Liver (tissue), 8 donors: ENCODE measurements at regions not wholly inside any gene's neighbourhood (a gene's known extent, or its start where the extent isn't known, plus 50 kb on each side); places are given as distances from the start of the nearest gene placed in this dataset.
"Not testable (repeated sequence)": the region's sequence is repeated elsewhere in the genome, so short reads cannot be mapped to it uniquely, and the experiment has no call there.

ENCODE experiments used
- DNase-seq: peaks from one replicate; pipeline ENCODE4 v3.0.0-alpha.2; 2017; ENCODE audit warnings: low spot score
- H3K27ac ChIP-seq, 2 donors: one replicate each; pipeline ENCODE4 v1.7.0; 2013; ENCODE audit warnings: inconsistent platforms in 2 of 2, low read length in 2 of 2, control low read depth in 1 of 2, low read depth in 1 of 2, mild to moderate bottlenecking in 1 of 2
- H3K27me3 ChIP-seq, 4 donors: one replicate each; pipeline versions ENCODE4 v1.6.1 to v1.7.0; 2013; ENCODE audit warnings: low read length in 3 of 4, inconsistent platforms in 1 of 4, mild to moderate bottlenecking in 1 of 4, moderate library complexity in 1 of 4; ENCODE audit not compliant: control insufficient read depth in 4 of 4, insufficient read depth in 4 of 4
- H3K36me3 ChIP-seq, 4 donors: one replicate each; pipeline versions ENCODE4 v1.6.1 to v1.7.0; 2013; ENCODE audit warnings: low read length in 3 of 4, mild to moderate bottlenecking in 3 of 4, low read depth in 1 of 4, moderate library complexity in 1 of 4; ENCODE audit not compliant: control insufficient read depth in 4 of 4, insufficient read depth in 3 of 4
- H3K4me1 ChIP-seq, 4 donors: one replicate each; pipeline versions ENCODE4 v1.6.1 to v1.7.0; 2013; ENCODE audit warnings: low read length in 3 of 4, mild to moderate bottlenecking in 3 of 4, moderate library complexity in 1 of 4; ENCODE audit not compliant: control insufficient read depth in 4 of 4, insufficient read depth in 4 of 4
- H3K4me3 ChIP-seq, 3 donors: one replicate each; pipeline versions ENCODE4 v1.6.1 to v1.7.0; 2013; ENCODE audit warnings: low read length in 3 of 3, control low read depth in 1 of 3, low read depth in 1 of 3, mild to moderate bottlenecking in 1 of 3
- H3K9ac ChIP-seq, 2 donors: one replicate each; pipeline ENCODE4 v1.7.0; 2013; ENCODE audit warnings: low read length in 2 of 2, mild to moderate bottlenecking in 2 of 2, moderate library complexity in 2 of 2, control low read depth in 1 of 2, low read depth in 1 of 2
- H3K9me3 ChIP-seq, 4 donors: one replicate each; pipeline versions ENCODE4 v1.6.1 to v1.7.0; 2013; ENCODE audit warnings: low read length in 3 of 4; ENCODE audit not compliant: control insufficient read depth in 4 of 4
- CTCF ChIP-seq: fragments of 150-350 bp; IDR thresholded peaks from 2 replicates; pipeline ENCODE4 v1.5.1; 2017; ENCODE audit warnings: improper control_type of control experiment, low read depth, low read length; ENCODE audit not compliant: missing input control
- FOXA1 ChIP-seq: IDR thresholded peaks from 2 replicates; pipeline ENCODE4 v1.6.1; 2016; ENCODE audit warnings: antibody characterized with exemption
- HNF4G ChIP-seq: IDR thresholded peaks from 2 replicates; pipeline ENCODE4 v1.6.1; 2016; ENCODE audit warnings: antibody characterized with exemption
- JUND ChIP-seq, 2 donors: IDR thresholded peaks; 2 replicates each; pipeline ENCODE4 v1.6.1; 2016; ENCODE audit warnings: antibody characterized with exemption in 2 of 2
- NR2F2 ChIP-seq: IDR thresholded peaks from 2 replicates; pipeline ENCODE4 v1.6.1; 2016; ENCODE audit warnings: antibody characterized with exemption
- RAD21 ChIP-seq, 2 donors: IDR thresholded peaks; 2 replicates each; pipeline ENCODE4 v1.6.1; 2016; ENCODE audit warnings: antibody characterized with exemption in 2 of 2, mild to moderate bottlenecking in 2 of 2
- SP1 ChIP-seq: IDR thresholded peaks from 2 replicates; pipeline ENCODE4 v1.6.1; 2018; ENCODE audit warnings: antibody characterized with exemption, mild to moderate bottlenecking
- TAF1 ChIP-seq: conservative IDR thresholded peaks from 2 replicates; pipeline ENCODE4 v1.6.1; 2016; ENCODE audit warnings: antibody characterized with exemption, mild to moderate bottlenecking
- ZBTB33 ChIP-seq: IDR thresholded peaks from 2 replicates; pipeline ENCODE4 v1.6.1; 2016; ENCODE audit warnings: antibody characterized with exemption
- WGBS: extraction: QIAGEN DNeasy Blood & Tissue Kit; methylation state at CpG from one replicate; pipeline ENCODE4 v1.1.7; 2013; 5-methylcytosine and 5-hydroxymethylcytosine counted together
- TF ChIP-seq, protein P1 (sequence below): IDR thresholded peaks from 2 replicates; pipeline ENCODE4 v1.6.1; 2016; ENCODE audit warnings: antibody characterized with exemption, mild to moderate bottlenecking
- TF ChIP-seq, protein P2 (sequence below): IDR thresholded peaks from 2 replicates; pipeline ENCODE4 v1.6.1; 2016; ENCODE audit warnings: antibody characterized with exemption
- donor health status: healthy.
- donor health status: healthy.
- donor health status: healthy.
- donor health status: healthy.
- donor health status: healthy.

- no peak for TF ChIP-seq NR2F2
- no peak for TF ChIP-seq JUND (IDR thresholded peaks at IDR 0.05)
- no peak for TF ChIP-seq HNF4G
- no peak for DNase-seq
- H3K27ac ChIP-seq = no peak overlapping the region
- no peaks in the 10 kb centered on the region for H3K27me3 ChIP-seq
- 91% methylated on average over 4 of the region's 4 CpGs for WGBS
- H3K36me3 ChIP-seq = no peaks in the 10 kb centered on the region
- H3K9me3 ChIP-seq = no peaks in the 10 kb centered on the region
- no peak overlapping the region for H3K4me3 ChIP-seq
- no peak overlapping the region for H3K9ac ChIP-seq
- no peaks in the 10 kb centered on the region for H3K4me1 ChIP-seq
Measured at GRCh38 chr12:70083677-70084020, 159.6 kb upstream of the CNOT2 start.

DNA sequence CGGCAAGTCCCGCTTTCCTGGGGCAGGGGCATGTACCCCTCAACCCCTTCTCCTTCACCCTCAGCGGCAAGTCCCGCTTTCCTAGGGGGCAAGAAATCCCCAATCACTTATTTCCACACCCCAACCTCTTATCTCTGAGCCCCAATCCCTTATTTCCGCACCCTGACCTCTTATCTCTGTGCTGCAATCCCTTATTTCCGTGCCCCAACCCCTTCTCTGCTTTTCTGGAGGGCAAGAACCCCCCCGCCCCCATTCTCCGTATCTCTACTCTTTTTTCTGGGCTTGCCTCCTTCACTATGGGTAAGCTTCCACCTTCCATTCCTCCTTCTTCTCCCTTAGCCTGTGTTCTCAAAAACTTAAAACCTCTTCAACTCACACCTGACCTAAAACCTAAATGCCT, 156.9 kb upstream of the CNOT2 start:
- not testable (repeated sequence) for DNase-seq, H3K36me3 ChIP-seq, H3K27ac ChIP-seq, H3K4me1 ChIP-seq, H3K9me3 ChIP-seq, H3K27me3 ChIP-seq, H3K4me3 ChIP-seq, H3K9ac ChIP-seq
- 87% methylated on average over 8 of the region's 8 CpGs for WGBS

- no peak overlapping the region for H3K9ac ChIP-seq
Measured at GRCh38 chr12:70091021-70091521, 152.2 kb upstream of the CNOT2 start.

More at GRCh38 chr12:70091021-70091521, 152.2 kb upstream of the CNOT2 start:
- 74% methylated on average over 4 of the region's 4 CpGs for WGBS
- H3K4me1 ChIP-seq = no peaks in the 10 kb centered on the region
- no peak for DNase-seq
- TF ChIP-seq TAF1 = no peak
- no peak for TF ChIP-seq NR2F2
- TF ChIP-seq ZBTB33 = no peak
- no peak for TF ChIP-seq CTCF
- TF ChIP-seq, protein P1, sequence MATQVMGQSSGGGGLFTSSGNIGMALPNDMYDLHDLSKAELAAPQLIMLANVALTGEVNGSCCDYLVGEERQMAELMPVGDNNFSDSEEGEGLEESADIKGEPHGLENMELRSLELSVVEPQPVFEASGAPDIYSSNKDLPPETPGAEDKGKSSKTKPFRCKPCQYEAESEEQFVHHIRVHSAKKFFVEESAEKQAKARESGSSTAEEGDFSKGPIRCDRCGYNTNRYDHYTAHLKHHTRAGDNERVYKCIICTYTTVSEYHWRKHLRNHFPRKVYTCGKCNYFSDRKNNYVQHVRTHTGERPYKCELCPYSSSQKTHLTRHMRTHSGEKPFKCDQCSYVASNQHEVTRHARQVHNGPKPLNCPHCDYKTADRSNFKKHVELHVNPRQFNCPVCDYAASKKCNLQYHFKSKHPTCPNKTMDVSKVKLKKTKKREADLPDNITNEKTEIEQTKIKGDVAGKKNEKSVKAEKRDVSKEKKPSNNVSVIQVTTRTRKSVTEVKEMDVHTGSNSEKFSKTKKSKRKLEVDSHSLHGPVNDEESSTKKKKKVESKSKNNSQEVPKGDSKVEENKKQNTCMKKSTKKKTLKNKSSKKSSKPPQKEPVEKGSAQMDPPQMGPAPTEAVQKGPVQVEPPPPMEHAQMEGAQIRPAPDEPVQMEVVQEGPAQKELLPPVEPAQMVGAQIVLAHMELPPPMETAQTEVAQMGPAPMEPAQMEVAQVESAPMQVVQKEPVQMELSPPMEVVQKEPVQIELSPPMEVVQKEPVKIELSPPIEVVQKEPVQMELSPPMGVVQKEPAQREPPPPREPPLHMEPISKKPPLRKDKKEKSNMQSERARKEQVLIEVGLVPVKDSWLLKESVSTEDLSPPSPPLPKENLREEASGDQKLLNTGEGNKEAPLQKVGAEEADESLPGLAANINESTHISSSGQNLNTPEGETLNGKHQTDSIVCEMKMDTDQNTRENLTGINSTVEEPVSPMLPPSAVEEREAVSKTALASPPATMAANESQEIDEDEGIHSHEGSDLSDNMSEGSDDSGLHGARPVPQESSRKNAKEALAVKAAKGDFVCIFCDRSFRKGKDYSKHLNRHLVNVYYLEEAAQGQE = no peak
- TF ChIP-seq SP1 = no peak
- no peak for TF ChIP-seq RAD21 (IDR thresholded peaks at IDR 0.05)
- TF ChIP-seq, protein P2, sequence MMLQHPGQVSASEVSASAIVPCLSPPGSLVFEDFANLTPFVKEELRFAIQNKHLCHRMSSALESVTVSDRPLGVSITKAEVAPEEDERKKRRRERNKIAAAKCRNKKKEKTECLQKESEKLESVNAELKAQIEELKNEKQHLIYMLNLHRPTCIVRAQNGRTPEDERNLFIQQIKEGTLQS = no peak
- no peak for TF ChIP-seq FOXA1
- H3K4me3 ChIP-seq = no peak overlapping the region
- no peak overlapping the region for H3K27ac ChIP-seq
- no peaks in the 10 kb centered on the region for H3K36me3 ChIP-seq
- no peaks in the 10 kb centered on the region for H3K27me3 ChIP-seq
- H3K9me3 ChIP-seq = no peaks in the 10 kb centered on the region
